HL-60 (cell line): ENCODE measurements at regions not wholly inside any gene's neighbourhood (a gene's known extent, or its start where the extent isn't known, plus 50 kb on each side); places are given as distances from the start of the nearest gene placed in this dataset.

Experiments
- DNase-seq, 2 experiments: peaks; one replicate each; pipeline ENCODE4 v3.0.0-alpha.2; 2010 to 2020; ENCODE audit warnings: low read depth in 1 of 2, low spot score in 1 of 2
- H3K27ac ChIP-seq: fragments of 250-450 bp; sonication (Bioruptor Pico); replicated peaks from 2 replicates; pipeline ENCODE4 v1.5.1; 2020; ENCODE audit warnings: mild to moderate bottlenecking, moderate library complexity
- H3K27me3 ChIP-seq: fragments of 250-450 bp; sonication (Bioruptor Pico); 2 replicates; pipeline ENCODE4 v1.5.1; 2021; ENCODE audit warnings: mild to moderate bottlenecking, moderate library complexity; ENCODE audit not compliant: insufficient read depth, poor library complexity, severe bottlenecking
- H3K4me3 ChIP-seq: replicated peaks from 2 replicates; pipeline ENCODE4 v1.5.1; 2011; ENCODE audit warnings: mild to moderate bottlenecking, control low read depth, low read length; ENCODE audit not compliant: insufficient read depth
- CTCF ChIP-seq: IDR thresholded peaks from one replicate; pipeline ENCODE4 v1.5.1; 2011; ENCODE audit warnings: low read length, control low read depth, inconsistent platforms; ENCODE audit not compliant: insufficient read depth
- GABPA ChIP-seq: IDR thresholded peaks from 2 replicates; pipeline ENCODE4 v1.6.1; 2012; ENCODE audit warnings: low read depth
- POLR2AphosphoS5 ChIP-seq: IDR thresholded peaks from 2 replicates; pipeline ENCODE4 v1.6.1; 2012; ENCODE audit warnings: low read depth
- REST ChIP-seq: IDR thresholded peaks from 2 replicates; pipeline ENCODE4 v1.6.1; 2012; ENCODE audit warnings: low read depth; ENCODE audit not compliant: insufficient replicate concordance
- SPI1 ChIP-seq: IDR thresholded peaks from 2 replicates; pipeline ENCODE4 v1.6.1; 2012; ENCODE audit warnings: low read depth, mild to moderate bottlenecking, borderline replicate concordance

GRCh38 chr2:196370381-196370780 is 199.0 kb upstream of the STK17B start:
- Histone ChIP-seq H3K27me3 (no peaks in the 10 kb centered on the region), H3K4me3 (no peak overlapping the region), H3K27ac (no peak overlapping the region)
- no peak for DNase-seq
- TF ChIP-seq REST, result no peak
- TF ChIP-seq CTCF, result no peak
- no peak for TF ChIP-seq POLR2AphosphoS5
- no peak for TF ChIP-seq SPI1
- TF ChIP-seq GABPA, result no peak

DNA sequence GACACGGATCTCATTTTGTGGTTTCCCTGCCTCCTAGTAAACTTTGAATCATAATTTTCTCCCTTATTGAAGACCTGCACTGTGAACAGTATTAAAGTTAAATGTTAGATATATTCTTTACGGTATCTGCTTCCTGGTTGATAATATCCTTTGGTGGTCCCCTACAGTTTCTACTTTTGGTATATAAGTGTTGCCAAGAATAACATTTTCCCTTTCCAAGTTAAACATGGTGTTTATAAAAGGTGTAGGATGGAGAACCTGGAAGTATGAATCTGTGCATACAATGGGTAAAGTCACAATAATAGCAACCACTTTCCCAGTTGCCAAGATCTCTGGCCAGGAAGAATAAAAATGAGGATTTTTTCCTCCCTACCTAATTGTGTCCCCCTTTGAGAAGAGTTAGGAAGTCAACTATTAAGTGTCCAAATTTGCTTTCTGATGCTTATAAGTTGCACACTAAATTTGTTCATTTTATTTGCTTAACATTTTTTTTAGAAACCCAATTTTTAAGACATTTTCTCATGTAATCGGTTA is 201.0 kb upstream of the STK17B start:
- no peak overlapping the region for H3K4me3 ChIP-seq
- no peak for DNase-seq
- H3K27me3 ChIP-seq, result no peaks in the 10 kb centered on the region
- no peak overlapping the region for H3K27ac ChIP-seq
- TF ChIP-seq REST (no peak), POLR2AphosphoS5 (no peak), SPI1 (no peak), GABPA (no peak), CTCF (no peak)

DNA sequence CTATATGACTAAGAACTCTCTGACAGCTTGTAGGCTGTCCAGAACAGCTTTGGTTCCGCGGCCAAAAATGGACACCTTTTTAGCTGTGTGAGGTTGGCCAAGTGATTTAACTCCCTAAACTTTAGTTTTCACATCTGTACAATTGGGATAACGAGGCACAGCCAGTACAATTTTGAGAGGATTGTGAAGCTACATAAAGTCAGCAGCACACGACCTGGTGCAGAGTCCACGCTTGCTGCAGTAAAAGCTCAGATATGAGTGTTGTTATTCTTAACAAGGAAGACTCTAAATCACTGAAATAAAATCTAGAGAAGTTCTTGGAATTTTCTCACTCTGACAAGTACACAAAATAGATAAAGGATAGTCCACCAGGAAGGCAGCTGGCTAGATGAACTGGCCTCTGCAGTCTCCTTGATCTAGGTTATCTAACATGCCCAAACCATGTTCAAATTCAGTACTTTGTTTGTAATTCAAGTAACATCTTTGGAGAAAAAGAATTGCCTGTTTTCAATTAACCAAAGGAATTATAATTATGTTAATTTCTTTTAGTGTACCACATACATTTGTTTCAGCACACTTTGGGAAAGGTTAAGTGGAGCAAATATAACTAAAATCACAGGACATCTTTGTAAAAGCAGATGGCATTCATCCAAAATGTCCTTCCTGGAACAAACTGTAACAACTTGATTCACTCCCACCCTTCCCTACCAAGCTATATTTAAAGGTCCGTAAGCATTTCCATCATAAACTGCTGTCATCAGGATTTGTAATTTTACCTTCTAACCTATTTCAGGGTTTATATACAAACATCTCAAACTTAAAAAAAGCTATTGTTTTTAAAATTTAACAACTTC is 201.7 kb upstream of the STK17B start:
- no peak overlapping the region for H3K27ac ChIP-seq
- DNase-seq, result no peak
- TF ChIP-seq SPI1 (no peak), POLR2AphosphoS5 (no peak), CTCF (no peak), REST (no peak), GABPA (no peak)
- H3K4me3 ChIP-seq, result no peak overlapping the region
- no peaks in the 10 kb centered on the region for H3K27me3 ChIP-seq
